ENCODE measurements at regions not wholly inside any gene's neighbourhood (a gene's known extent, or its start where the extent isn't known, plus 50 kb on each side); places are given as distances from the start of the nearest gene placed in this dataset.

GRCh38 chrX:26522501-26522900 is 306.5 kb downstream of the MAGEB5 start:
- TF ChIP-seq CTCF (IDR thresholded peaks at IDR 0.05), result no peak
- Histone ChIP-seq H3K79me2 (ENCODE audit: insufficient read depth, low read length) (no peaks in the 10 kb centered on the region), H3K4me3 (replicated peaks in 1 of 3; ENCODE audit: low read depth in 2 of 3, low read length in 3 of 3) (no peak overlapping the region), H3K27ac (ENCODE audit: low read depth in 1 of 2, low read length in 2 of 2) (no peak overlapping the region), H3K9ac (ENCODE audit: insufficient read depth, low read length, poor library complexity, severe bottlenecking) (no peak overlapping the region), H3K4me1 (ENCODE audit: control insufficient read depth in 1 of 2, insufficient read depth in 2 of 2, low read length in 2 of 2) (no peaks in the 10 kb centered on the region), H3K36me3 (replicated peaks in 1 of 2; ENCODE audit: control insufficient read depth in 1 of 2, insufficient read depth in 2 of 2, low read length in 2 of 2) (no peaks in the 10 kb centered on the region), H3K9me3 (replicated peaks in 1 of 2; ENCODE audit: control insufficient read depth in 1 of 2, insufficient read depth in 1 of 2, low read length in 2 of 2) (no peaks in the 10 kb centered on the region), H3K4me2 (replicated peaks; ENCODE audit: extremely low read depth, low read length, poor library complexity, severe bottlenecking) (no peak overlapping the region), H2AFZ (ENCODE audit: insufficient read depth, low read depth, low read length, poor library complexity, severe bottlenecking) (no peak overlapping the region), H4K20me1 (ENCODE audit: insufficient read depth, low read length) (no peaks in the 10 kb centered on the region), H3K27me3 (ENCODE audit: control insufficient read depth in 2 of 2, insufficient read depth in 2 of 2, low read length in 2 of 2) (no peaks in the 10 kb centered on the region)
- Mint-ChIP-seq H3K27ac (no peak overlapping the region), H3K4me3 (no peak overlapping the region), H3K36me3 (no peaks in the 10 kb centered on the region), H3K27me3 (ENCODE audit: low read depth in 3 of 3) (no peaks in the 10 kb centered on the region), H3K4me1 (no peaks in the 10 kb centered on the region), H3K9me3 (peaks cover 0 to 7% (median 2%) of the 10 kb centered on the region in 7 donors)
- no peak for DNase-seq
- WGBS (ENCODE audit: insufficient coverage), result no CpG with 5 or more reads among the region's 2 CpGs
- intact Hi-C loops (cut with micrococcal nuclease), result no loop called here

GRCh38 chrX:26511589-26512363 is 295.8 kb downstream of the MAGEB5 start:
- Histone ChIP-seq H3K27ac (ENCODE audit: low read depth in 1 of 2, low read length in 2 of 2) (no peak overlapping the region), H3K4me2 (replicated peaks; ENCODE audit: extremely low read depth, low read length, poor library complexity, severe bottlenecking) (no peak overlapping the region), H3K9me3 (replicated peaks in 1 of 2; ENCODE audit: control insufficient read depth in 1 of 2, insufficient read depth in 1 of 2, low read length in 2 of 2) (no peaks in the 10 kb centered on the region), H3K36me3 (replicated peaks in 1 of 2; ENCODE audit: control insufficient read depth in 1 of 2, insufficient read depth in 2 of 2, low read length in 2 of 2) (no peaks in the 10 kb centered on the region), H3K4me3 (replicated peaks in 1 of 3; ENCODE audit: low read depth in 2 of 3, low read length in 3 of 3) (no peak overlapping the region), H4K20me1 (ENCODE audit: insufficient read depth, low read length) (no peaks in the 10 kb centered on the region), H3K4me1 (ENCODE audit: control insufficient read depth in 1 of 2, insufficient read depth in 2 of 2, low read length in 2 of 2) (peaks cover 0 to 5% of the 10 kb centered on the region in 2 donors), H3K79me2 (ENCODE audit: insufficient read depth, low read length) (no peaks in the 10 kb centered on the region), H3K27me3 (ENCODE audit: control insufficient read depth in 2 of 2, insufficient read depth in 2 of 2, low read length in 2 of 2) (no peaks in the 10 kb centered on the region), H2AFZ (ENCODE audit: insufficient read depth, low read depth, low read length, poor library complexity, severe bottlenecking) (no peak overlapping the region), H3K9ac (ENCODE audit: insufficient read depth, low read length, poor library complexity, severe bottlenecking) (no peak overlapping the region)
- DNase-seq, result no peak
- Mint-ChIP-seq H3K27ac (no peak overlapping the region), H3K27me3 (ENCODE audit: low read depth in 3 of 3) (no peaks in the 10 kb centered on the region), H3K36me3 (no peaks in the 10 kb centered on the region), H3K9me3 (peaks cover 0 to 5% (median 0%) of the 10 kb centered on the region in 7 donors), H3K4me1 (no peaks in the 10 kb centered on the region), H3K4me3 (no peak overlapping the region)
- no peak for TF ChIP-seq CTCF (IDR thresholded peaks at IDR 0.05)
- intact Hi-C loops (cut with micrococcal nuclease), result no loop called here
- WGBS (ENCODE audit: insufficient coverage), result no CpG with 5 or more reads among the region's 5 CpGs

All from CD14-positive monocyte (primary cell).